HG02678 (cell line): ENCODE measurements at regions not wholly inside any gene's neighbourhood (a gene's known extent, or its start where the extent isn't known, plus 50 kb on each side); places are given as distances from the start of the nearest gene placed in this dataset.

ENCODE experiments used
- ATAC-seq: cut with Tn5 transposase; IDR thresholded peaks from one replicate; pipeline ENCODE4 v1.9.1; 2021; ENCODE audit warnings: mild to moderate bottlenecking, moderate library complexity; ENCODE audit not compliant: unreplicated experiment

- no peak for ATAC-seq
Observed at GRCh38 chr13:33509642-33510229, 224.2 kb upstream of the STARD13 start.

DNA sequence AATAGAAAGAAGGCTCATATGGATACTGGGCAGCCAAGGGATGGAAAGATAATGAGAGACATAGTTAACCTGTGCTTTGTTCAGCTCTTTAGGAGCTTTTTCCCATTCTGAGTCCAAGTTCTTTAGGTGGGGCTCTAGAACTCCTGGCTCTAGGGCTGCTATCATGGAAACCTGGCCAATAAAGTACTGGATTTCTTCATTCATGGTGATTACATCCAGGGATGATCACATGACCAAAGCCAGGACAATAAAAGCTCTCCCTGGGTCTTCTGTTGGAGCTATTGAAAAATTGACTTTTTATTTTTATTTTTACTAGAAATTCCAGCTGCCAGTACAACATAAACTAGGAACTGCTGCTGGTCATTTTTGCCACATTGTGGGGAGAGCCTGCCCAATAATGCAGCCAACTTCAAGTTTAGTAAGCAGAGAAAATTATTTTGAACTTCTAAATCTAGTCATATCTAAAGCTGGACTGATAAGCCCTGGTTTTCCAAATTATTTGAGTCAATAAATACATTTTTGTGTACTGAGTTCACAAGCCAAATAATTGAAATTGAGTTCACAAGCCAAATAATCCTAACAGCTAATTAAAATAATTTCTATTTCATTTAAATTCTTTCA lies 224.9 kb upstream of the STARD13 start:
- ATAC-seq, result no peak

- ATAC-seq, result no peak
Observed at GRCh38 chr13:33512880-33513554, 227.5 kb upstream of the STARD13 start.

DNA sequence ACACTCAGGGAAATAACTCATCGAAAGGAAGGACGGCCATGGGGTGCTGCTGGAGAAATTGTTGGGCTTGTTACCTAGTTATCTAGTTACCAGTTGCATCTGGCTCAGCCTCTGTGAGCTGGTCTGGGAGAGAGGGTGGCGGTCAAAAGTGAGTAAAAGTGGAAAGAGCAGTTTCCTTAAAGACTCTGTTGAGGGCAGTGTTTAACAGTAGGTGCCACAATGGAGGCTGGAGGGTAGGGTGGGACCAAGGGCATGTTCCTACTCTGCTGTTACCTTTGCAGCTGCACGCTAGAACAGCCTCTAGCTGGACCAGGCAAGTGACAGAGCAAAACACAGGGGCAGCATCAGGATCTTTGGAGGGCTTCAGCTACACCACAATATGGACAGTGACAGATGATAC lies 228.8 kb upstream of the STARD13 start:
- no peak for ATAC-seq

DNA sequence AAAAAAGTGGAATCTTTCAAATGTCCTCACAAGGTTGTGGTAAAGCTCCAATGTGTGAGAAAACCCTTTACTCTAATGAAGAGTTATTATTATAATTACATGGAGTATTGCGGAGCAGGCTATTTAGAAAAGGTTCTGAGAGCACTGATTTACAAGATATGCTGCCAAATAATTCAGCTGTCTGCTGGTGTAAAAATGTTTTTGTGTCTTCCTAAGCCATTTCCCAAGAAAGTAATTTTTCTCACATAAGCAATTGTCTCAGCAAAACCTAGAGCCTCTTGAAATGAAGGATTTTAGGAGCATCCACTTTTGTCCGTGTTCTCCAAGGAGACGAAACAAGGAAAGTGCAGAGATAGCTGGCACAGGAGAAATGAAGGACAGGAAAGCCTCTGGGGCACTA lies 229.6 kb upstream of the STARD13 start:
- ATAC-seq, result no peak

DNA sequence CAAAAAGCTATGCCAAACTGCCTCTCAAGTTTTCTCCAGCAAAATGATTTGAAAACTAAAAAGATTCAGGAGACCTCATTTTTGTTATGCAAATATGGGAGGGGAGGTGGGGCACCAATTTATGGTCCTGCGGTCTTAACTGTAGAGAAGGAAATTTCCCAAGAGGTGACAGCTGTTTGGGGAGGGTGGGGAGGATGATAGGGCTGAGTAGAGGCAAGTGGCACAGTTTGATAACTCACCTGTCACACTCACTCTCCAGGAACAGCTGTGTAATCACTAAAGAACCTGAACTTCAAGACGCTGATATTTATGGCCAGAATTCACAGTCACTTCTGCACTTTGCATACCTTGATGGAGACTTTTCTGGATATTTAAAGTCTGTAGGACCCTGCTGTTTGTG lies 232.9 kb upstream of the STARD13 start:
- ATAC-seq, result peak; percentile 42

DNA sequence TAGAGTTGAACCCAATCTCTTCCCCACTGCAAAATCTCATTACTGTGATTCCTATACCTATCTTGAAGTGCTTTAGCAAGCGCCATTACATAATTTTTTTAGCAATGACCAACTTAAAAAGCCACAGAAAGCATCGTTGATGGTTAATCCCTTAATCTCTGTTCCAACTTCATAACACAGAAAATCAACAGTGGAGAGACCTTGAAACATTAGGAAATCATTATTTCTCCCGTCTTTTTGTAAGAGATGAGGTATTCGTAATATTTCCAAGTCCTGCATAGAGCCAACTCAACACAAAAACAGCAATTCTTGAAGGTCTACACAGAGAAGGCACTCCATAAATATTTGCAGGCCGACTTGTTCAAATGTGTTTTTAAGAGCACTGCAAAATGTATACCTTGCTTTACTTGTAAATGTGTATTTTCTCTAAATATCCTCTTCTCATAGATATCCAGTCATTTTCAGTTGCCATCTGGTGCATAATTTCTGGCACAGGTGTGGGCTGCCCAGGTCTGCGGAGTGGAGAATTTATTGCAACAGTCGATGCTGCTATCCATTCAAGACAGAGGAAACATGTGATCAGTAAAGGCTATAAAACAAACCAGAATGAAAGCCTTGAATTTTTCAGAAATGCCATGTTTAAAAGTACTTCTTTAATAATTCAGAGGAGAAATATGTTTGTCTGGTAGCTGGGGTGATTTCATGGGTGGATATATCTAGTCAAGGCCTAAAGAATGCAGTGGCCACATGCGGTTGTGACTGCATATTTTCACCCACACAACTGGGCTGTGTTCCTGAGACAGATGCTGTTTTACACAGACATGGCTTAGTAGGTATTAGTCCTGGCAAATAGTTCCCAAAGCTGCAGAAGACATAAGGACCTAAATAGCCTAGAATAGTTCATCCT lies 234.3 kb upstream of the STARD13 start:
- no peak for ATAC-seq

- ATAC-seq, result no peak
Observed at GRCh38 chr13:33520468-33520839, 234.9 kb upstream of the STARD13 start.

- ATAC-seq, result no peak
Observed at GRCh38 chr13:33524086-33524485, 238.5 kb upstream of the STARD13 start.

GRCh38 chr13:33525763-33526162 lies 240.2 kb upstream of the STARD13 start:
- ATAC-seq, result no peak

GRCh38 chr13:33526718-33527117 lies 241.2 kb upstream of the STARD13 start:
- no peak for ATAC-seq

DNA sequence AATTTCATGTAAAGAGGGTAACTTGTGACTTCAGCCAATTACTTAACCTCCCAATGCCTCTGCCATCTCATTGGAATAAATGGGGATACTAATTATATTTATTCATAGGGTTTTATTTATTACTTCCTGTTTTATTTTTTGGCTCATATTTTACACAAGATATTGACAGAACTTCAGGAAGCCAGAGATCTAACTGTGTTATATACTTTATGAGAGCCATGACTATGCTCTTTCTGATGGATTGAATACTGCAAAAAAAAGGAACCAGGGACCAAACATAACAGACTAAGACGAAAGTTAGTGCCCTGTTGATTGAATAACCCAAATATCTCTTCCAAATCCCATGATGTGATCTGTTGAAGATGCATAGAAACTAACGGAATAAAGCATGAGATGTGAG lies 243.3 kb upstream of the STARD13 start:
- no peak for ATAC-seq

GRCh38 chr13:33531484-33531883 lies 245.9 kb upstream of the STARD13 start:
- no peak for ATAC-seq

DNA sequence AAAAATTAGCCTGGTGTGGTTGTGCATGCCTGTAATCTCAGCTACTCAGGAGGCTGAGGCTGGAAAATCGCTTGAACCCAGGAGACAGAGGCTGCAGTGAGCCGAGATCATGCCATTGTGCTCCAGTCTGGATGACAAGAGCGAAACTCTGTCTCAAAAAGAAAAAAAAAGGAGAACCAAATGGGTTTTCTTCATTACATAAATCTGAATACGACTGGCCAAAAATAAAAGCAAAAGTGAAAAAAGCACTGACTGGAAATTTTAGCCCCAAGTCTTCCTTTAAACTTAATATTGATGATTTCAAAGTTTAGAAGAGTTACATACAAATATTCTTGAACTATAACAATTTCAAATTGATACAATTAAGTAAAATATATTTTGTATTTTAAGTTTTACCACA lies 249.5 kb upstream of the STARD13 start:
- ATAC-seq, result no peak

DNA sequence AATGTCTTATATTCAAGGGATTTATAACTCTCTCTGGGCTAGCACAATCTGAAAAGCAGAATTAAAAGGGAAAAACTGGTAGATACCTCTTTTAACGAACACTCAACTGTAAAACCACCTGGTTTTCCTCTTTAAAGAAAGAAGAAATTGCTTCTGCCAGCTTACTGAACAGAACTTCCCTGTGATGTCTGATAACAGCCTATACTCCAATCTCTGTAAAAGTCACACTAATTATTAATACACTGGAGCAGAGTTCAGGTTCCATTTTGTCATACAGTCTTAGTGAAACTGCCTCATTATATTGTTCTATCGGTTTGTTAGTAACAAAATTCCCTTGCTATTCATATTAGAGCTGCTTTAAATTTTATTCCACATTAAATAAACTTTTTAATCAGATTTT lies 251.0 kb upstream of the STARD13 start:
- ATAC-seq, result no peak

GRCh38 chr13:33537026-33537425 lies 251.5 kb upstream of the STARD13 start:
- no peak for ATAC-seq

GRCh38 chr13:33537676-33538075 lies 252.1 kb upstream of the STARD13 start:
- ATAC-seq, result peak; percentile 13

DNA sequence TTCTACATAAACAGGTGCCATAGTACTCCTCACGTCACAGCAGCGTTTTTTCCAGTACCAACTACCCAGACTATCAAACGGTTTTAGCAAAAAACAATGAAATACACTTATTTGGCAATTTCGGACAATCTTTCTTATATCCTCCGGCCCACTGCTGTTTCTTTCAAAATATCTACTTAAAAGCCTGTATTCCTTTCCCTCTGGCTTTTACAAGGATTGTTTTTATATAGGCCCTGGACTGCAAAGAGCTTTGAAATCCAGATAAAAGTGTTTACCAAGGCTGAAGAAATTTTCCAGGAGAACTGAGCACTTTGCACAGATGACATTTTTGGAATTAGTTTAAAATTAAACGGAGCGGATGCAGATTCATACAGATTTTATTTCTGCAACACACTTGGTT lies 255.9 kb upstream of the STARD13 start:
- ATAC-seq, result no peak

DNA sequence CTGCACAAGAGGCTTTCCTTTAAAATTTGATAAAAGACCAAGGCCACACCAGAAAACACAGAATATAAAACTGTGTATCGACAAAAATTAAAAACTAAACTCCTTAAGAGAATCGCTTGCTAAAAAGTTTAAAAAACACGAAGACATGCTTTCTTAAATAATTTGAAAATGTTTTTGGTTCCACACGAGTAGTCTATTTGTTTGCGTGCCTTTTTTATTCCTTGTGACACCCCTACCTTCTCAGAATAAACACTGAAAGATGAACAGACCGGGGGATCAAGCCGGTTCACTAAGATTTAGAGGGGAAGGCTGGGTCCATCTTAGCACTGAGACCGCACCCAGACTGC lies 256.4 kb upstream of the STARD13 start:
- no peak for ATAC-seq

DNA sequence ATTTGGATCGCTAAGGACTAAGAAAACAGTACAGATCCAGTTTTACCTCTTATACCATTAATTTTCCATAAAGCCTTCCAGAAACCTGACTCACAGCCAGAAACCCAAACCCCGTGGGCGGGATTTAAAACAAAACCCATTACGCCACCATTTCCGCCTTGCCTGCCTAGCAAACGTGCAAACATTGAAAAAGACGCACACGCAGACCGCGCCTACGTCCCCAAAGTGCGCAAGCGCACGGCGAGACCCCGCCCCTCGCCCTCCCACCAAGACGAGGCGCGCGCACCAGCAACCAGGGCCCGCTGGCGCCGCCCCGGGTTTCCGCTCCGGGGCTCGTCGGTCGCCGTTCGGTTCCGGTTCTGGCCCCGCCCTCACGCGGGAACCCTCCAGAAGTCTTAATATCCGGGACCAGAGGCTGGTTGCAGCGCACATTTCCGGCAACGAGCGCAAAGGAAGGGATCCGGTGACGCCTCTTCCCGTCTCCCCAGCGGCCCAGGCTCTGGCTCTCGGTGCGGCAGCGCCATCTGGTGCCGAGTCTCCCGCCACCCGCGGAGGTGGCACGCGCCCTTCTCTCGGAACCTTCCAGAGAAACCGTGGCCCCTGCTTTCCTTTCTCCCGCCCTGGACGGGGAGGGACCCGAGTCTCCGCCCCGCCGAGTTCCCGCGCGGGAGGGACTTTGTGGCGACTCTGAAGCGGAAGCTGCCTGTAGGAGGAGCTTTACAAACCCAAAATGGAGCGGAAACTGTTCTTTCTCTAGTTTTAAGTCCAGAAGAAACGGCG lies 256.9 kb upstream of the STARD13 start:
- peak; percentile 80 for ATAC-seq

DNA sequence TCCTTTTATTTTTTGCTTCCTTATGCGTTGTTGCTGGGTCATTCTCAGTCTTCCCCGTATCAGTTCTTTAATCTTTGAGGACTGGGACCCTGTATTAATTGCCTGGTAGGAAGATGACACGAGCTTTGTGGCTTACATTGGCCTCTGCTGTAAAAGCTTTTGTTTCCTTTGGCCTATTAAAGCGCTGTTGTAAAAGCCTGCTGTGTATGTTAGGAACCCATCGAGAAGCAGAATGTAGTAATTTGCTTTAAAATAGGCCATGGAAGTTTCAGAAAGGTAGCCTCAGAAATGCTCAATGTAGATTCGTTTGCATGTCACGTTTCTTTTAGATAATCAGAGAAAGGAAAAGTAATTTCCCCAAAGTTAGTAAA lies 257.5 kb upstream of the STARD13 start:
- ATAC-seq, result peak; percentile 2
